ENCODE measurements at regions not wholly inside any gene's neighbourhood (a gene's known extent, or its start where the extent isn't known, plus 50 kb on each side); places are given as distances from the start of the nearest gene placed in this dataset.

- in situ Hi-C loops (cut with MboI; ENCODE audit: low pct_unique_long_range_greater_than_20kb in 2 of 9, low sequenced_read_pairs in 9 of 9, unreplicated experiment in 9 of 9) = no loop called here
- ATAC-seq (replicated peaks in 6 of 8) = peak; percentile 36 to 88 (median 63)
Observed at GRCh38 chr4:34731070-34731469, 1513.2 kb downstream of the ARAP2 start.

GRCh38 chr4:34732176-34732950 is 1512.0 kb downstream of the ARAP2 start:
- H3K4me1 ChIP-seq (replicated peaks in 1 of 2) = no peaks in the 10 kb centered on the region
- H3K4me3 ChIP-seq = no peak overlapping the region
- WGBS, 10 experiments = 0 to 90% (median 66%) methylated on average over 1 to 2 of the region's 2 CpGs; no CpG with 5 or more reads in 1 of the 10 experiments
- ATAC-seq (replicated peaks in 6 of 8) = peak in 2 of 8 experiments; percentile 19 to 20
- H3K27ac ChIP-seq = no peak overlapping the region
- in situ Hi-C loops (cut with MboI; ENCODE audit: low pct_unique_long_range_greater_than_20kb in 2 of 9, low sequenced_read_pairs in 9 of 9, unreplicated experiment in 9 of 9) = no loop called here

More at GRCh38 chr4:34731070-34731469, 1513.2 kb downstream of the ARAP2 start:
- Histone ChIP-seq H3K4me1 (replicated peaks in 1 of 2) (no peaks in the 10 kb centered on the region), H3K27ac (no peak overlapping the region), H3K4me3 (no peak overlapping the region)

GRCh38 chr4:34733185-34733941 is 1511.0 kb downstream of the ARAP2 start:
- peak in 3 of 8 experiments; percentile 21 to 73 (median 36) for ATAC-seq (replicated peaks in 6 of 8)

GRCh38 chr4:34766935-34767334 is 1477.4 kb downstream of the ARAP2 start:
- no peaks in the 10 kb centered on the region for H3K4me1 ChIP-seq (replicated peaks in 1 of 2)
- in situ Hi-C loops (cut with MboI; ENCODE audit: low pct_unique_long_range_greater_than_20kb in 2 of 9, low sequenced_read_pairs in 9 of 9, unreplicated experiment in 9 of 9) = no loop called here

More at GRCh38 chr4:34733185-34733941, 1511.0 kb downstream of the ARAP2 start:
- WGBS, 10 experiments = 6 to 94% (median 72%) methylated on average over 2 to 10 of the region's 10 CpGs
- in situ Hi-C loops (cut with MboI; ENCODE audit: low pct_unique_long_range_greater_than_20kb in 2 of 9, low sequenced_read_pairs in 9 of 9, unreplicated experiment in 9 of 9) = no loop called here
- H3K27ac ChIP-seq = no peak overlapping the region
- H3K4me1 ChIP-seq (replicated peaks in 1 of 2) = no peaks in the 10 kb centered on the region
- H3K4me3 ChIP-seq = no peak overlapping the region

GRCh38 chr4:34767407-34767806 is 1476.9 kb downstream of the ARAP2 start:
- Histone ChIP-seq H3K4me1 (replicated peaks in 1 of 2) (no peaks in the 10 kb centered on the region), H3K4me3 (no peak overlapping the region), H3K27ac (no peak overlapping the region)
- WGBS, 10 experiments = 0 to 100% (median 85%) methylated on average over 1 to 2 of the region's 2 CpGs; no CpG with 5 or more reads in 2 of the 10 experiments
- ATAC-seq (replicated peaks in 6 of 8) = peak in 1 of 8 experiments; percentile 95
- in situ Hi-C loops (cut with MboI; ENCODE audit: low pct_unique_long_range_greater_than_20kb in 2 of 9, low sequenced_read_pairs in 9 of 9, unreplicated experiment in 9 of 9) = no loop called here

More at GRCh38 chr4:34766935-34767334, 1477.4 kb downstream of the ARAP2 start:
- no peak overlapping the region for H3K4me3 ChIP-seq
- WGBS, 10 experiments = 20 to 100% (median 83%) methylated on average over 1 of the region's 1 CpG
- ATAC-seq (replicated peaks in 6 of 8) = peak in 1 of 8 experiments; percentile 13
- H3K27ac ChIP-seq = no peak overlapping the region

GRCh38 chr4:34771632-34772031 is 1472.7 kb downstream of the ARAP2 start:
- WGBS, 10 experiments = 18 to 93% (median 76%) methylated on average over 2 to 7 of the region's 8 CpGs; no CpG with 5 or more reads in 1 of the 10 experiments
- H3K4me3 ChIP-seq = no peak overlapping the region
- no peak overlapping the region for H3K27ac ChIP-seq
- H3K4me1 ChIP-seq (replicated peaks in 1 of 2) = no peaks in the 10 kb centered on the region
- in situ Hi-C loops (cut with MboI; ENCODE audit: low pct_unique_long_range_greater_than_20kb in 2 of 9, low sequenced_read_pairs in 9 of 9, unreplicated experiment in 9 of 9) = loop anchor here in 2 of 9 experiments (10.0 kb wide), 1 partner anchor 63 kb away; no protein-coding TSS in a partner anchor
- ATAC-seq (replicated peaks in 6 of 8) = no peak

GRCh38 chr4:34790131-34790530 is 1454.2 kb downstream of the ARAP2 start:
- H3K27ac ChIP-seq = peak overlapping the region in 1 of 2 donors; percentile 42
- H3K4me3 ChIP-seq = no peak overlapping the region
- 27 to 83% (median 33%) methylated on average over 1 to 2 of the region's 2 CpGs; no CpG with 5 or more reads in 5 of the 10 experiments for WGBS, 10 experiments
- ATAC-seq (replicated peaks in 6 of 8) = peak in 5 of 8 experiments; percentile 48 to 80 (median 63)
- in situ Hi-C loops (cut with MboI; ENCODE audit: low pct_unique_long_range_greater_than_20kb in 2 of 9, low sequenced_read_pairs in 9 of 9, unreplicated experiment in 9 of 9) = no loop called here
- peaks cover 0 to 13% of the 10 kb centered on the region in 2 donors for H3K4me1 ChIP-seq (replicated peaks in 1 of 2)

- in situ Hi-C loops (cut with MboI; ENCODE audit: low pct_unique_long_range_greater_than_20kb in 2 of 9, low sequenced_read_pairs in 9 of 9, unreplicated experiment in 9 of 9) = no loop called here
- 17 to 86% (median 50%) methylated on average over 1 to 2 of the region's 2 CpGs; no CpG with 5 or more reads in 5 of the 10 experiments for WGBS, 10 experiments
Observed at GRCh38 chr4:34791209-34791608, 1453.1 kb downstream of the ARAP2 start.

GRCh38 chr4:34800953-34801352 is 1443.4 kb downstream of the ARAP2 start:
- in situ Hi-C loops (cut with MboI; ENCODE audit: low pct_unique_long_range_greater_than_20kb in 2 of 9, low sequenced_read_pairs in 9 of 9, unreplicated experiment in 9 of 9) = no loop called here
- Histone ChIP-seq H3K4me3 (no peak overlapping the region), H3K27ac (no peak overlapping the region), H3K4me1 (replicated peaks in 1 of 2) (no peaks in the 10 kb centered on the region)
- ATAC-seq (replicated peaks in 6 of 8) = peak in 1 of 8 experiments; percentile 94
- 0 to 80% (median 40%) methylated on average over 1 of the region's 1 CpG; no CpG with 5 or more reads in 7 of the 10 experiments for WGBS, 10 experiments

More at GRCh38 chr4:34791209-34791608, 1453.1 kb downstream of the ARAP2 start:
- peak in 7 of 8 experiments; percentile 15 to 98 (median 60) for ATAC-seq (replicated peaks in 6 of 8)
- no peak overlapping the region for H3K27ac ChIP-seq
- H3K4me3 ChIP-seq = no peak overlapping the region
- peaks cover 0 to 13% of the 10 kb centered on the region in 2 donors for H3K4me1 ChIP-seq (replicated peaks in 1 of 2)

- Histone ChIP-seq H3K27ac (no peak overlapping the region), H3K4me1 (replicated peaks in 1 of 2) (no peaks in the 10 kb centered on the region), H3K4me3 (no peak overlapping the region)
- in situ Hi-C loops (cut with MboI; ENCODE audit: low pct_unique_long_range_greater_than_20kb in 2 of 9, low sequenced_read_pairs in 9 of 9, unreplicated experiment in 9 of 9) = no loop called here
- WGBS, 10 experiments = 0 to 90% (median 85%) methylated on average over 1 to 3 of the region's 3 CpGs; no CpG with 5 or more reads in 3 of the 10 experiments
- no peak for ATAC-seq (replicated peaks in 6 of 8)
Observed at GRCh38 chr4:34814266-34814665, 1430.0 kb downstream of the ARAP2 start.

- H3K4me1 ChIP-seq (replicated peaks in 1 of 2) = no peaks in the 10 kb centered on the region
- H3K4me3 ChIP-seq = no peak overlapping the region
- H3K27ac ChIP-seq = no peak overlapping the region
- in situ Hi-C loops (cut with MboI; ENCODE audit: low pct_unique_long_range_greater_than_20kb in 2 of 9, low sequenced_read_pairs in 9 of 9, unreplicated experiment in 9 of 9) = no loop called here
- no peak for ATAC-seq (replicated peaks in 6 of 8)
Observed at GRCh38 chr4:34824515-34824914, 1419.8 kb downstream of the ARAP2 start.

GRCh38 chr4:34826660-34827059 is 1417.7 kb downstream of the ARAP2 start:
- no peak for ATAC-seq (replicated peaks in 6 of 8)
- in situ Hi-C loops (cut with MboI; ENCODE audit: low pct_unique_long_range_greater_than_20kb in 2 of 9, low sequenced_read_pairs in 9 of 9, unreplicated experiment in 9 of 9) = no loop called here
- no peak overlapping the region for H3K4me3 ChIP-seq
- H3K4me1 ChIP-seq (replicated peaks in 1 of 2) = no peaks in the 10 kb centered on the region
- WGBS, 10 experiments = 60 to 100% (median 82%) methylated on average over 1 to 4 of the region's 5 CpGs; no CpG with 5 or more reads in 5 of the 10 experiments
- no peak overlapping the region for H3K27ac ChIP-seq

GRCh38 chr4:34845926-34846325 is 1398.4 kb downstream of the ARAP2 start:
- in situ Hi-C loops (cut with MboI; ENCODE audit: low pct_unique_long_range_greater_than_20kb in 2 of 9, low sequenced_read_pairs in 9 of 9, unreplicated experiment in 9 of 9) = no loop called here

More at GRCh38 chr4:34845926-34846325, 1398.4 kb downstream of the ARAP2 start:
- no peaks in the 10 kb centered on the region for H3K4me1 ChIP-seq (replicated peaks in 1 of 2)
- no peak overlapping the region for H3K4me3 ChIP-seq
- H3K27ac ChIP-seq = no peak overlapping the region
- peak in 1 of 8 experiments; percentile 37 for ATAC-seq (replicated peaks in 6 of 8)
